ENCODE measurements at regions not wholly inside any gene's neighbourhood (a gene's known extent, or its start where the extent isn't known, plus 50 kb on each side); places are given as distances from the start of the nearest gene placed in this dataset.

- intact Hi-C loops (cut with micrococcal nuclease; ENCODE audit: unreplicated experiment): no loop called here
Observed at GRCh38 chr1:234748713-234749112, 138.7 kb upstream of the IRF2BP2 start.

GRCh38 chr1:234748066-234748465, 138.1 kb upstream of the IRF2BP2 start:
- Histone ChIP-seq H3K27me3 (replicated peaks; ENCODE audit: insufficient read depth, low read depth, low read length, poor library complexity) (no peaks in the 10 kb centered on the region), H3K4me1 (ENCODE audit: insufficient read depth, low read length, poor library complexity, severe bottlenecking) (peaks cover 13% of the 10 kb centered on the region), H3K36me3 (ENCODE audit: insufficient read depth, low read length, poor library complexity, severe bottlenecking) (no peaks in the 10 kb centered on the region), H3K27ac (ENCODE audit: low read depth, low read length, poor library complexity, severe bottlenecking) (no peak overlapping the region), H3K9me3 (ENCODE audit: low read depth, low read length, poor library complexity, severe bottlenecking) (no peaks in the 10 kb centered on the region), H3K4me3 (ENCODE audit: low read depth, low read length, poor library complexity, severe bottlenecking) (no peak overlapping the region)
- POLR2A ChIA-PET (ENCODE audit: low non-redundant PET): no interaction called here
- BruUV-seq (replicated peaks): no TSS peak
- no peak for DNase-seq (ENCODE audit: low spot score)
- no peak for TF ChIP-seq CTCF (conservative IDR thresholded peaks at IDR 0.05; ENCODE audit: low read depth, low read length)
- TF ChIP-seq EZH2 (IDR thresholded peaks at IDR 0.05; ENCODE audit: borderline replicate concordance, low read depth, low read length, poor library complexity, severe bottlenecking): no peak
- CTCF ChIA-PET: no interaction called here
- intact Hi-C loops (cut with micrococcal nuclease; ENCODE audit: unreplicated experiment): no loop called here

More at GRCh38 chr1:234748713-234749112, 138.7 kb upstream of the IRF2BP2 start:
- Histone ChIP-seq H3K27me3 (replicated peaks; ENCODE audit: insufficient read depth, low read depth, low read length, poor library complexity) (no peaks in the 10 kb centered on the region), H3K4me1 (ENCODE audit: insufficient read depth, low read length, poor library complexity, severe bottlenecking) (peaks cover 9% of the 10 kb centered on the region), H3K4me3 (ENCODE audit: low read depth, low read length, poor library complexity, severe bottlenecking) (no peak overlapping the region), H3K27ac (ENCODE audit: low read depth, low read length, poor library complexity, severe bottlenecking) (no peak overlapping the region), H3K36me3 (ENCODE audit: insufficient read depth, low read length, poor library complexity, severe bottlenecking) (no peaks in the 10 kb centered on the region), H3K9me3 (ENCODE audit: low read depth, low read length, poor library complexity, severe bottlenecking) (no peaks in the 10 kb centered on the region)
- DNase-seq (ENCODE audit: low spot score): no peak
- TF ChIP-seq EZH2 (IDR thresholded peaks at IDR 0.05; ENCODE audit: borderline replicate concordance, low read depth, low read length, poor library complexity, severe bottlenecking) (no peak), CTCF (conservative IDR thresholded peaks at IDR 0.05; ENCODE audit: low read depth, low read length) (no peak)
- no TSS peak for BruUV-seq (replicated peaks)
- CTCF ChIA-PET: no interaction called here
- POLR2A ChIA-PET (ENCODE audit: low non-redundant PET): no interaction called here

DNA sequence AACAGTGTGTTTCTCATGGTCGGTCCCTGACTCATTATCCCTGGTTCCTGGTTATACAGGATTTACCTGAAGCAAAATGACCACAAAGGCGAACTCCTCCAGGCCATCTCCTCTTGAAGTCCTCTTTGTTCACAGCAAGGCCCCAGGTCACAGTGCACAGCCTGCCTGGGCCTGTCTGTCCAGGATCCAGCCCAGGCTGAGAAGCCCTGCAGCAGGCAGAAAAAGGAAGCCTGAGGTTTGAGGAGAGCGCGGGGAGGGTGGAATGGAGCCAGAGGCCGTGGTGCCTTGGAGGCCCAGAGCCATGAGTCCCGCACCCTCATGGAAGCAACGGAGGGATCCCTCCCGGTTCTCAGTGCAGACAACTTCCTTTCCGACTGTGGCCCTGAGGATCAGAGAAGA, 136.8 kb upstream of the IRF2BP2 start:
- CTCF ChIA-PET: no interaction called here
- BruUV-seq (replicated peaks): no TSS peak
- no peak overlapping the region for H3K4me3 ChIP-seq (ENCODE audit: low read depth, low read length, poor library complexity, severe bottlenecking)
- no peak for DNase-seq (ENCODE audit: low spot score)
- H3K4me1 ChIP-seq (ENCODE audit: insufficient read depth, low read length, poor library complexity, severe bottlenecking): peaks cover 13% of the 10 kb centered on the region
- H3K9me3 ChIP-seq (ENCODE audit: low read depth, low read length, poor library complexity, severe bottlenecking): no peaks in the 10 kb centered on the region
- H3K36me3 ChIP-seq (ENCODE audit: insufficient read depth, low read length, poor library complexity, severe bottlenecking): no peaks in the 10 kb centered on the region
- intact Hi-C loops (cut with micrococcal nuclease; ENCODE audit: unreplicated experiment): no loop called here
- POLR2A ChIA-PET (ENCODE audit: low non-redundant PET): no interaction called here
- H3K27ac ChIP-seq (ENCODE audit: low read depth, low read length, poor library complexity, severe bottlenecking): no peak overlapping the region
- no peaks in the 10 kb centered on the region for H3K27me3 ChIP-seq (replicated peaks; ENCODE audit: insufficient read depth, low read depth, low read length, poor library complexity)
- TF ChIP-seq CTCF (conservative IDR thresholded peaks at IDR 0.05; ENCODE audit: low read depth, low read length): no peak
